ENCODE measurements at regions not wholly inside any gene's neighbourhood (a gene's known extent, or its start where the extent isn't known, plus 50 kb on each side); places are given as distances from the start of the nearest gene placed in this dataset.

GRCh38 chr11:115930886-115931547 lies 426.8 kb upstream of the CADM1 start:
- Mint-ChIP-seq H3K4me3 (no peak overlapping the region), H3K4me1 (peaks cover 23% of the 10 kb centered on the region), H3K36me3 (ENCODE audit: low read depth) (no peaks in the 10 kb centered on the region), H3K27ac (no peak overlapping the region), H3K9me3 (no peaks in the 10 kb centered on the region), H3K27me3 (ENCODE audit: insufficient read depth, low read depth, poor library complexity) (no peaks in the 10 kb centered on the region)
- no peaks in the 10 kb centered on the region for H3K79me2 ChIP-seq (replicated peaks; ENCODE audit: insufficient read depth)
- no peak overlapping the region for H3K4me3 ChIP-seq
- DNase-seq (ENCODE audit: low spot score) (no peak), ATAC-seq (peak; percentile 37; the same call in 2 of the 3 replicates)
- no peaks in the 10 kb centered on the region for H3F3A ChIP-seq (replicated peaks; ENCODE audit: low read depth)
- peak overlapping the region; percentile 43; the same call in 1 of the 2 replicates for H3K4me2 ChIP-seq
- H4K20me1 ChIP-seq (replicated peaks; ENCODE audit: insufficient read depth) = no peaks in the 10 kb centered on the region
- H2AFZ ChIP-seq = no peak overlapping the region
- H3K4me1 ChIP-seq (ENCODE audit: insufficient read depth) = peaks cover 19% of the 10 kb centered on the region
- TF ChIP-seq NANOG (IDR thresholded peaks at IDR 0.05; ENCODE audit: borderline replicate concordance) = no peak
- no peak for TF ChIP-seq JUNB (IDR thresholded peaks at IDR 0.05; ENCODE audit: unreplicated experiment)
- no peak for TF ChIP-seq ETS1 (IDR thresholded peaks at IDR 0.05)
- TF ChIP-seq EZH2 (IDR thresholded peaks at IDR 0.05; ENCODE audit: low read depth, unreplicated experiment) = no peak
- TF ChIP-seq REST (IDR thresholded peaks at IDR 0.05; ENCODE audit: unreplicated experiment) = no peak
- no peak for TF ChIP-seq EZH2phosphoT487 (IDR thresholded peaks at IDR 0.05; ENCODE audit: unreplicated experiment)
- TF ChIP-seq POLR2AphosphoS5 (IDR thresholded peaks at IDR 0.05; ENCODE audit: low read depth) = no peak
- no peaks in the 10 kb centered on the region for H3K27me3 ChIP-seq (ENCODE audit: insufficient read depth)
- no peaks in the 10 kb centered on the region for H3K36me3 ChIP-seq (ENCODE audit: insufficient read depth)
- no peak overlapping the region for H3K27ac ChIP-seq (ENCODE audit: low read depth)
- 0 out of 2 replicates have a peak, but pooled peaks cover 6% of the 10 kb centered on the region for H3K9me2 ChIP-seq (ENCODE audit: insufficient read depth)

- no peaks in the 10 kb centered on the region for H3K27me3 ChIP-seq (ENCODE audit: insufficient read depth)
- no peak overlapping the region for H3K4me3 ChIP-seq
- H3F3A ChIP-seq (replicated peaks; ENCODE audit: low read depth) = no peaks in the 10 kb centered on the region
- H3K4me1 ChIP-seq (ENCODE audit: insufficient read depth) = peaks cover 19% of the 10 kb centered on the region
- H2AFZ ChIP-seq = no peak overlapping the region
- no peaks in the 10 kb centered on the region for H4K20me1 ChIP-seq (replicated peaks; ENCODE audit: insufficient read depth)
- no peak overlapping the region for H3K4me2 ChIP-seq
- Mint-ChIP-seq H3K9me3 (no peaks in the 10 kb centered on the region; the same call in 2 of the 3 replicates), H3K4me3 (no peak overlapping the region), H3K4me1 (peaks cover 23% of the 10 kb centered on the region), H3K27me3 (ENCODE audit: insufficient read depth, low read depth, poor library complexity) (peaks cover 4% of the 10 kb centered on the region), H3K27ac (no peak overlapping the region), H3K36me3 (ENCODE audit: low read depth) (no peaks in the 10 kb centered on the region)
- H3K27ac ChIP-seq (ENCODE audit: low read depth) = no peak overlapping the region
- ATAC-seq (peak; percentile 47), DNase-seq (ENCODE audit: low spot score) (no peak)
- H3K79me2 ChIP-seq (replicated peaks; ENCODE audit: insufficient read depth) = no peaks in the 10 kb centered on the region
- H3K36me3 ChIP-seq (ENCODE audit: insufficient read depth) = no peaks in the 10 kb centered on the region
- H3K9me2 ChIP-seq (ENCODE audit: insufficient read depth) = 0 out of 2 replicates have a peak, but pooled peaks cover under 1% of the 10 kb centered on the region
- no peak for TF ChIP-seq JUNB (IDR thresholded peaks at IDR 0.05; ENCODE audit: unreplicated experiment)
- TF ChIP-seq CREB1 (CRISPR knock-in tag; IDR thresholded peaks at IDR 0.05; ENCODE audit: low read depth) = no peak
- TF ChIP-seq ZNF331 (CRISPR knock-in tag; IDR thresholded peaks at IDR 0.05; ENCODE audit: low read depth) = no peak
- TF ChIP-seq STAT1 (IDR thresholded peaks at IDR 0.05; ENCODE audit: unreplicated experiment) = no peak
- TF ChIP-seq NANOG (IDR thresholded peaks at IDR 0.05; ENCODE audit: borderline replicate concordance) = no peak
- no peak for TF ChIP-seq EZH2 (IDR thresholded peaks at IDR 0.05; ENCODE audit: low read depth, unreplicated experiment)
- TF ChIP-seq POLR2AphosphoS5 (IDR thresholded peaks at IDR 0.05; ENCODE audit: low read depth) = no peak
- no peak for TF ChIP-seq REST (IDR thresholded peaks at IDR 0.05; ENCODE audit: unreplicated experiment)
- no peak for TF ChIP-seq ZNF114 (CRISPR knock-in tag; IDR thresholded peaks at IDR 0.05)
- TF ChIP-seq EZH2phosphoT487 (IDR thresholded peaks at IDR 0.05; ENCODE audit: unreplicated experiment) = no peak
- TF ChIP-seq CTCF (conservative IDR thresholded peaks at IDR 0.05; ENCODE audit: low read depth in 2 of 2) = no peak
Measured at GRCh38 chr11:115930291-115930690, 426.1 kb upstream of the CADM1 start.
